HK-2 (cell line): ENCODE measurements at regions not wholly inside any gene's neighbourhood (a gene's known extent, or its start where the extent isn't known, plus 50 kb on each side); places are given as distances from the start of the nearest gene placed in this dataset.
"Not testable (repeated sequence)": the region's sequence is repeated elsewhere in the genome, so short reads cannot be mapped to it uniquely, and the experiment has no call there.

ENCODE experiments used
- DNase-seq: peaks from one replicate; pipeline ENCODE4 v3.0.0-alpha.2; 2018; ENCODE audit not compliant: unreplicated experiment

DNA sequence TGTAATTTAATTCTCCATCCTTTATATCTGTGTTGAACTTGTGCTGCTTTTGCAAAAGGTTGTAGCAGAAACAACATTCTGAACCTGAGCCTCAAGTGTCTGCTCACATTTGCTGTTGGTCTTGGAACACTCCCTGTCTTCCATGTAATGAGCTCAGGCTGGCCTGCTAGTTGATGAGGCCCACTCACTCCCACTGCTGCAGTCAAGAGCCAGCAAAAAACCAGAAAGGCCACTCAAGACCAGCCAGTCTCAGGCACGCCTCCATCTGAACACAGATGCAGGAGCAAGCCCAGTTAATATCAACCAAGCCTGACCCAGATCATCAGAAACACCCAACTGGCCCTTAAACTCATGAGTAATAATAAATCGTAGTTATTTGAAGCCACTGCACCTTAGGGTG, 342.2 kb upstream of the NFIA start:
- no peak for DNase-seq

DNA sequence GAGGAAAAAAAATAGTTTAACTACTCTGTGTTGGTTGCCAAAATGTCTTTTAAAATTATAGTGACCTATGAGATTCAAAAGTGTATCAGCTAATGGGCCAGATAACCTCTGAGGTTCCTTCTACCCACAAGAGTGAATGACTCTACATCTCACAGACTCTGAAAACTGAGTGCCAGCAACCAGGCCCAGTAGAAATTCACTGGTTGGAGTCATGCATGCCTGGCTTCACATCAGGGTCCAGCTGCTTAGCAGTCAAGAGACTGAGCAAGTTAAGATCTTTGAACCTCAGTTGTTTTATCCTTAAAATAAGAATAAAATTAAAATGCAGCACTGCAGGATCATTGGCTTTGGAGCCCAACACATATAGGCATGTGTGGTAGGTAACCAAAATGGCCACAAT, 342.6 kb upstream of the NFIA start:
- DNase-seq, result no peak

DNA sequence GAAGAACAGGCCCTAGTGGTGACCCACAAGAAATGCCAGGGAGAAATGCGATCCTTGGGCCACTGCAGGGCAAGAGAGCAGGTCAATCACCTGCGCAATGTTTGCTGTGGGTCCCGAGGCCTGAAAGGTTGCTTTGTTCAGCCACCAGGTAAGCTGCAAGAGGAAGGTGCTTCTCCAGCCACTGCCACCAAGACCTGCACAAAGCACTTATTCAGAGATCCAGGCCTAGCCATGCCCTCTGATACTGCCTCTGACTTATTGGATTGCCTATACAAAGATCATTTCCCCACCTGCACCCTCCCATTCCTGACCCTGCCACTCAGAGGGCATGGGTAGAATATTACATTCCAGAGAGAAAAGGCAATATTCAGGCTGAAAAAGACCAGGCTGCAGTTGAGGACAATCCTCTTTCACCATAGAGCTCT, 349.4 kb upstream of the NFIA start:
- no peak for DNase-seq

DNA sequence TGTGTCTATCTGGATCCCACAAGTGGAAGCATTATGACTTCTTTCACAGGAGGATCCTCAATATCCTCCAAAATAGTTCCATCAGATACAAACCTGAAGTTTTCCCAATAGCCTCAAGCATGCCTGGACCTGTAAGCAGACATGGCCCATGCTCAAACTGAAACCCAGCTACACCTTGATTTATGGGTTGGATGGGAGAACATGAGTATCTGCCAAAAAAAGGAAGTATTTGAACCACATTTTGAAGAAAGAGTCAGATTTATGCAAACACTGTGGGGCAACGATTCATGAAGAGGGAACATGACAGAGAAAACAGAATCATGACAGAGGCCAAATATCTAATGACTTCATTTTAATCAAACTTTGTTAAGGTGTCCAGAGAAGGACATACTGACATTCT, 351.0 kb upstream of the NFIA start:
- DNase-seq, result no peak

DNA sequence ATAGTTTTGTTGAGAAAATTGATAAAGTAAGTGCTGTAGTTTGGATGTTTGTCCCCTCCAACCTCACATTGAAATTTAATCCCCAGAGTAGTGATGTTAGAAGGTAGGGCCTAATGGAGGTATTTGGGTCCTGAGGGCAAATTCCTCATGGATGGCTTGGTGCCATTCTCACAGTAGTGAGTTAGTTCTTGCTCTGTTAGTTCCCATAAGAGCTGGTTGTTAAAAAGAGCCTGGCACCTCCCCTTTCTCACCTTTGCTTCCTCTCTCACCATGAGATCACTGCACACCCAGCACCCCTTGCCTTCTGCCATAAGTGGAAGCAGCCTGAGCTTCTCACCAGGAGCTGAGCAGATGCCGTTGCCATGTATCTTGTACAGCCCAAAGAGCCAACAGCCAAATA, 354.8 kb upstream of the NFIA start:
- DNase-seq, result no peak

DNA sequence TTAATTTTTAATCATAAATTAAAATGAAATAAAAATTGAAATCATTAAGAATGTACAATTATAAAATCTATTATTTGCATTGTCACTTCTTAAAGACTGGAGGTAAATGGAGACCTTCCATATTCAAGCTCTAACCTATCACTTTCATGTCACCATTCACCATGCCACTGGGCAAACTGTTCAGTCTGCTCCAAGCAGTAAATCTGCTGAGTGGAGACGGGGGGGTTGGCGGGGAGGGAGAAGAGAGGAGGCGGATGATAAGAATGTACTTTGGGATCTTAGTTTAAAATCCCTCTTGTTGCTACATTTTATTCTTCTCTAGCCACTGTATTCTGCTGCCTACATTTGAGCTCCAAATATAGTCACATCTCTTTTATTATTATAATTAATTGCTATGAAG, 365.9 kb upstream of the NFIA start:
- DNase-seq, result no peak

DNA sequence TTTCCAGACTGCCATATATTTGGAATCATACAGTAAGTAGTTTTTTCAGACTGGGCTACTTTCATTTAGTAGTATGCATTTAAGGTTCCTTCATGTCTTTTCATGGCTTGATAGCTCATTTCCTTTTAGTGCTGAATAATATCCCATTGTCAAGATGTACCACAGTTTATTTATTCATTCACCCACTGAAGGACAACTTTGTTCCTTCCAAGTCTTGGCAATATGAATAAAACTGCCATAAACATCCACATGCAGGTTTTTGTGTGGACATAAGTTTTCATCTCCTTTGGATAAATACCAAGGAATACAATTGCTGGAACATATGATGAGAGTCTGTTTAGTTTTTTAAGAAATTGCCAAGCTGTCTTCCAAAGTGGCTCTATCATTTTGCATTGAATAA, 366.4 kb upstream of the NFIA start:
- no peak for DNase-seq

DNA sequence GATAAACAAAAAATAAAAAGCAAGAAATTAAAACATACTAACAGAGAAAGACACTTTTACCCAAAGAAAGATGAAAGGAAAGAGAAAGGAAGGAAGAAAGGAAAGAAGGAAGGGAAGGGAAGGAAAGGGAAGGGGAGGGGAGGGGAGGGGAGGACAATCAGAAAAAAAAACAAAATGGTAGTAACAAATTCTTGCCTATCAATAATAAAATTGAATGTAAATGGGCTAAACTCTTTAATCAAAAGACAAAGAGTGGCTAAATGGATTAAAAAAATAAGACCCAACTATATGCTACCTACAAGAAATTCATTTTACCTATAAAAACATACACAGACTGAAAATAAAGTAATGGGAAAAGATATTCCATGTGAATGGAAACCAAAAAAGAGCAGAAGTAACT, 372.9 kb upstream of the NFIA start:
- DNase-seq, result no peak

DNA sequence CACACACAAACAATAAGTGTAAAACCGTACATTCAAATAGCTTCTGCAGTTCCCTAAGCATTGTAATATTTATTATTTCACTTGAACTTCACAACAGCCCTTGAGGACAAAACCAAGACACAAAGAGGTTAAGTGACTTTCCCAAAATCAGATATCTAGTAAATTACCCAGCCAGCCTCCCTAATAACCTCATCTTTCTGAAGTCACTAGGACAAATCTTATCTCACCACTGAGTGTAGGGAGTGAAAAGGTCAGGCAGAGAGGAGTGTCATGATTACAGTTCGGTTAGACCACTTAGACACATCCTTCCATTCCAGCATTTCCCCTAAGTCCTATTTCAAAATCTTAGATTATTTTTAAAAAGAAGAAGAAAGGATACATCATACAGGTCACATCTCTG, 377.3 kb upstream of the NFIA start:
- DNase-seq, result no peak

DNA sequence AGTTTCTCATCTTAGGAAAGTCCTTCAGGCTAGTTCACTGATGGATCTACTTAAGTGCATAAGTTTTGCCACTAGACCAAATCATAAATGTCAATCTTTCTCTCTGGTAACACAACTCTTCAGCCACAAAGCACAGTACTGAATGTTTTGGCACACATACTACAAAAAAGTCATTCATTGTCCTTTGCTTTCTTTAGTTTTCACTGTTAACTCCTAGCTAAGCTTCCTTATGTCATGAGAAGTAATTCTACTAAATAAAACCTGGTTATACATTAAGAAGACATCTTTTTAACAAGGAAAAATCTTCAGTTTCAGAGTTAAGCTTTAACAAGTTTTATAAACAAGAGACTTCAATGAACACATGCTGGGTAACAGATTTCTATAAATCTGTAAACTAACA, 379.2 kb upstream of the NFIA start:
- no peak for DNase-seq

DNA sequence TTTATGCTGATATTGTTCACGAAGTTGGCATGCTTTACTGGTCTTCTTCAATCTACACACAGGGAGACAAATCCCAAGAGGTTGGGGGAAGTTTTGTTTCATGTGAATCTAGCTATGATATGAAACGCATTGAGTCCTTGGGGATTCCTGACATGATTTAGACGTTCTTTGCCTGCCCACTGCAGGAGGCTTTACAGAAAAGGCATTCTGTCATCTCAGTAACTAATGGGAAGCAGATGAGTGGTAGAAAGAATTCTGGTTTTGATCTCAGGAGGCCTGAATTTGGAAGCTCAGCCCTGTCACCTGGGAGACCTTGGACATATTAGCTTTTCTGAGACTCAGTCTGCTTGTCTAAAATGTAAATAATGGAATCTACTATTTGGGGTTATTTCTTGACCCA, 383.0 kb upstream of the NFIA start:
- no peak for DNase-seq

DNA sequence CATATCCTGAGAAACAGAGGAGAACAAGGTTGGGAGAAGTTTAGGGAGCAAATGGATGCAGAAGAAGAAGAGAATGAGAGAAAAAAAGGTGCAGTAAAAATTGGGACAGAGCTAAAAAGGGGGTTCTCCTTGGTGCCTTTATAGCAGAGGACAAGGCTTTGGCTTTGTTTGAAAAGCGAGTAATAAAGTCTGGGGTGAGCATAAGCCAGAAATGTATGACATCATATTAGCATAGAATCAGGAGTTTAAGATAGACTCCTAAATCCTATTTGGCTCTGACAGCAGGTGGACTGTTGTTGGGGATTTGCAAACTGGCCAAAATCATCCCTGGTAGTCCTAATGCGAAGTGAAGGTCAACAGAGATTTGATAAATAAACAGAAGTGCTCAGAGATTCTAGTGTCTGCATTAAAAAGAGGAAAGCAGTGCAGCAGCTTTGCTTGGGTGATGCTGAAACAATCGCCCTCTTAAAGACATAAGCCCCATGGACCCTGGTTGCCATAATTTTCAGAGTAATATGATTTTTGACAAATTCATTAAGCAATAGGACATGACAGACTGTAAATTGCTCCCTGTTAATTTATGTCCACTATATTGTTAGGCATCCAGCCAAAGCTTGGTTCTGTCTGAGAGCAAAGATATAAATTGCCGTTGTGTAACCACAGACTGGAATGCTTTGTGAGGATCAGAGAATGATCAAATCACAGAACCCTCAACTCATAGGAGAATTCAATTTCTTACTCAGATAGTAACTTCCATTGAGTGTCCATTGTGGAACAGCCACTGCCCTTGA, 385.0 kb upstream of the NFIA start:
- no peak for DNase-seq

DNA sequence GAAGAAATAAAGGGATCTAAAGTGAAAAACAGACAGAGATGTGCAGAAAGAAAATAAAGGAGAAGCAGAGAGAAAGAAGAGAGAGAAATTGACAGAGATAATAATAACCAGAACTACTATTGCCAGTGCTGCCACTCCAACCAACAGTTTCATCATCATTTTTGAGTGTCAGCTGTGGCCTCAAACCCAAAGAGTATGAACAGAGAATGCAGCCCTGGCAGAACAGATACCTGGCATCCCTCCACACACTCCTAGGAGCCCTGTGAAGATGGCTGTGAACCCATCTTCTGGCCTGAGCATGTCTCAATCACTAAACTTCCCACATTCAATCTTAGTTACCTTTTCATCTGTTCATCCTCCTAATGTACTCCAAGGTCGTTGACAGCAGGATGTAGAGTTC, 385.8 kb upstream of the NFIA start:
- no peak for DNase-seq

DNA sequence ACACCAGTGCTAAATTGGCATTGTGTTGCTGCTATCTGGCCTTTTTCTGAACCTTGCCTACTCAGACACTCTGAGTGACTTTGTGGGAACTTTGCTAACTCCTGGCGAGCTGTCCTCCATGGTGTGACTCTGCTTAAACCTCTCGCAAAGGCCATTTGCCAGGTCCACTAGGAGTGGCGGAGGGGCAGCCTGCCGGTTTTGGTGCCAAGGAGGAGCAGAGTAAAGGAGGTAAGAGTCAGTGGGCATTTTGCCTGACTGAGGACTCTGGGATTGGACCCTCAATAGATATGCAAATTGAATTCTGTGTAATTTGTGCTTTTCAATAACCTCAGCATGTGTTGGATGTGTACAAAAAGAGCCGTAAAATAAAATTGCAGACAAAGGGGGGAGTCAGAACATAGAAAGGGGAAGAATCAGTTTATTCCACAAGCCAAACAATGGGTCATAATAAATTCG, 386.6 kb upstream of the NFIA start:
- no peak for DNase-seq

DNA sequence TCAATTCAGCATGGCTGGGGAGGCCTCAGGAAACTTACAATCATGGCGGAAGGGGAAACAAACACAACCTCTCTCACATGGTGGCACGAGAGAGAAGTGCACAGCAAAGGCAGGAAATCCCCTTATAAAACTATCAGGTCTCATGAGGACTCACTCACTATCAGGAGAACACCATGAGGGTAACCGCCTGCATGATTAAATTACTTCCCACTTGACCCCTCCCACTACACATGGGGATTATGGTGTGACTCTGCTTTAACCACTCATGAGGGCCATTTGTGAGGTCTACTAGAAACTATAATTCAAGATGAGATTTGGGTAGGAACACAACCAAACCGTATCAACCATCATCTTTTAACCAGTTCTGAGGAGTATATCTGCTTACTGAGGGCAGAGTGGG, 387.4 kb upstream of the NFIA start:
- no peak for DNase-seq

DNA sequence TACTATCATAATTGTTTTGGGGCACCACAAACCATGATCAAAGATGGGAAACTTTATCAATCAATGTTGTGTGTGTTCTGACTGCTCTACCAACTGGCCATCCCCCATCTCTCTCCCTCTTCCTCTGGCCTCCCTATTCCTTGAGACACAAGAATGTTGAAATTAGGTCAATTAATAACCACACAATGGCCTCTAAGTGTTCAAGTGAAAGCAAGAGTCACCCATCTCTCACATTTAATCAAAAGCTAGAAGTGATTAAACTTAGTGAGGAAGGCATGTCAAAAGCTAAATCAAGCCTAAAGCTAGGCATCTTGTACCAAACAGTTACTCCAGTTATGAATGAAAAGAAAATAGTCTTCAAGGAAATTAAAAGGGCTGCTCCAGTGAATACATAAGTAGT, 390.3 kb upstream of the NFIA start:
- no peak for DNase-seq

DNA sequence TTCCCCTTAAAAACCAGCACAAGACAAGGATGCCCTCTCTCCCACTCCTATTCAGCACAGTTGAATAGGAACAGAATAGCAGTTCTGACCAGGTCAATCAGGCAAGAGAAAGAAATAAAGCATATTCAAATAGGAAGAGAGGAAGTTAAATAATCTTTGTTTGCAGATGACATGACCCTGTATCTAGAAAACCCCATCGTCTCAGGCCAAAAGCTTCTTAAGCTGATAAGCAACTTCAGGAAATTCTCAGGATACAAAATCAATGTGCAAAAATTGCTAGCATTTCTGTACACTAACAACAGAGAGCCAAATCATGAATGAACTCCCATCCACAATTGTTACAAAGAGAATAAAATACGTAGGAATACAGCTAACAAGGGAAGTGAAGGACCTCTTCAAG, 394.1 kb upstream of the NFIA start:
- DNase-seq, result not testable (repeated sequence)

DNA sequence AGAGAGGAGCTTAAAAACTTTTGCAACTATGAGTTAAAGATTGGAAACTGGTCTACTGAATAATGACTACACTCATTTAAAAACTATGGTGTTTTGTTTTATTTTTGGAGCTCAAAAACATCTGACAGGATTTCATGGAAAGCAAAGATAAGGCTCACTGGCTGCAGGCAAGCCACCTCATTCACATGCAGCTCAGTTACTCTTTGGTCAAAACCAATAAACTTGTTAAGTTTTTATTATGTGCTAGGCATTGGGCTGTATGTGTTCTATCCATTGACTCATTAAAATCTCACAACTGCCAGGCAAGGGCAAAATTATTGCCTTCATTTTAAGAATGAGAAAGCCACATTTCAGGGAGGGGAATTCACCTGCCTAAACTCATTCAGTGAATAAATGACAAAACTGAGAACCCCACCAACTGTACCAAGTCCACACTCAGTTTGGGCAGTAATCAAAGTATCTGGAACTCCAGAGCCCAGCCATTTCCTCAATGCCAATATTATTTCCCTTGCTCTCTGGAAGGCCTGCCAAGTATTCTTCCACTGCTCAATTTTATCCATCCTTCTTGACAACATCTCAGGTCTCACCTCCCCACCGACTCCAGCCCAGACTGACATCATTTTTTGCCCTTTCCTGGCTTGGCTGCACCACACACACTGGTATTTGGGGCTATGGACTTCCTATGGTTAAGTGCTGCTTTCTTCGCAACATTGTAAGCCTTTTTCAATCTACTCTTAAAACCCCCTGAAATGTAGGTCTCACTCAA, 401.1 kb upstream of the NFIA start:
- no peak for DNase-seq

DNA sequence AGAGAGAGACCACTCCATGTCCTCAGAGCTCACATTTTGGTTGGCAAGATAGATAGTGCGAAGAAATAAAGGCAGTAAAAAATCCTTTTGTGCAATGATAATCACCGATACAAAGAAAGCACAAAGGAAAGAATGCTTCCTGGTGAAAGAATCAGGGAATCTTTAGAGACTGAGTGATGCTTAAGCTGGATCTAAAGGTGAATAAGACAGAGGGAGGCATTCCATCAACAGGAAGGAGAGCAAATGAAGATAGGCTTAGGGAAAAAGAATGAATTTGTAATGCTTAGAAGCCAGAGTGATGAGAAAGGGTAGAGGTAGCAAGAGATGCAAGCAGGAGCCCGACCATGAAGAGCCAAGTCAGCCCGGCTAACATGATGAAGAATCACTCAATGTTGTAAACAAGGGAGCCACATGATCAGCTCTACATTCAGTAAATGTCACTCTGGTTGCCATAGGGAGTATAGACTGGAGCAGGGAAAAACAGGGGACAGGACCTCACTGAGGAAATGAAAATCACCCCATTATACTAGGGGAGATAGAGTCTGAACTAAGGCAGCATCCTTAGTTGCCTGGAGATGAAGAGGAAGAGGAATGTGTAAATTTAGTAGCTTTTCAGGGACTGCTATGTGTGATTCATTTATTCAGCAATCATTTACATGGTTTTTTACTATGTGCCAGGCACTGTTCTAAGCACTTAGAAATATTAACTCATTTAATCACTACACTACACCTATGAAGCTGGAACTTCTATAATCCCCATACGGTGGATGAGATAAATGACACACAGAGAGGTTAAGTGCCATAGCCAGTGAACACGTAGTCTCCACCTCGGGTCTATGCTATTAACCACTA, 402.6 kb upstream of the NFIA start:
- no peak for DNase-seq

DNA sequence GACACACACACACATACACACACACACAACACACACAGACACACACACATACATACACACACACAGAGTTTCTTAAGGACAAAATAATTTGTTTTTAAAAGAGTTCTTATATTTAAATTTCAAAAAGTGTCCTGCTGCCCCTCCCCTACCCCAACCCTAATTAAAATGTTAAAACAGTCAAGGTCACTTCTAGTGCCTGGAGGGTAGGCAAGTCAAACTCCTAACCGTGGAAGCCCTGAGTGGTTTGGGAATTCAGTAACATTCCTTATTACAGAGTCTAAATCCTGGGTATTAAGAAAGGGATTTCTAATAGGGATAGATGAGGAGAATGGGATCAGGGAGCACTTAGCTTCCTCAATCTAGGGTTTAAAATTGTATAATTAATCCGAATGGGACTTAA, 403.6 kb upstream of the NFIA start:
- no peak for DNase-seq

DNA sequence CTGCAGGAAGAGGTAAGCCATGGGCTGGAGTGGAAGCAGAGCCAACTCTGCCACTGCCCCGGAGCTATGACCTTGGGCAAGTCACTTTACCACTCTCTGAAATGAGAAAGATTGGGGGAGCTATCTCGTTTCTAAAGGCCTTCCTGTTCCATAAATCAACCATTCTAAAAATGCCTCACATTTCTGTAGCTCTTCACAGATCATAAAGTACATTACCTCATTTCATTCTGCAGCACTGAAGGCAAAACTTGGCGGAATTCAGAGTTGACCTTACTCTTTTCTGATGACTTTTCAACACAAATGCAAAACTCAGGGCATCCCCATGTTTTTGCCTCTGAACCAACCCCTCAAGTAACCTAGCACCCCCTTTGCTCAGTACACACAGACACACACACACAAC, 404.0 kb upstream of the NFIA start:
- DNase-seq, result no peak

DNA sequence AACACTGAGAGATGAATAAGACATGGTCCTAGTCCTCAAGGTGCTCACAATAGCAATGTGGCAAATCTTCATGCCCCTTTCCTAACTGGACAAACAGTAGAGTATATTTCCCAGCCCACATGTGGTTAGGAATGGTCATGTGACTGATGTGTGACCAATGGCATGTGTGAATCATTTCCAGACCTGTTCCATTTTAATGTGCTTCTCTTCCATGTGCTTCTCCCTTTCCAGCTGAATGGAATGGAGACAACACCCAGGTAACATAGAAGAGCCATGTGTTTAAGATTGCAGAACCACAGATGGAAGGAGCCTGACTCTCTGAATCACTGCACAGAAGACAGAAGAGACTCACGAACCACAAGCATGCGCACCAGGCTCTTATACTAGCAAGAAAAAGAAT, 409.9 kb upstream of the NFIA start:
- DNase-seq, result no peak

DNA sequence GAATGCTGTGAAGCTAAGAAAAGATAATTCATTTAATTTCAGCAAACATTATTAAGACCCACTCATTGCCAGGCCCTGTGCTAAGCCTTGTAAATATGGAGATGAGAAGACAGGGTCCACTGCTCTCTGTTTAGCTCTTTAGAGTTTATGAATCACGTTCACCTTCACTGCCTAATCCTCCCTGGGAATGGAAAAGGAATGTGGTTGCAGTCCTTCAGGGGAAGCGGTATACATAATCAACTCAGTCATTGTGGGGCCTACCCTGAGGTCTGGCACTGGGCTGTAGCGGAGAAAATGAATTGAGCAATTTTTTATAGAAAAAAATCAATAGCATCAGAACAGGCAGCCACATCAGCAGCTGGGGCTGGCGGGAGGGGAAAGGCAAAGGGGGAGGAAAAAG, 412.1 kb upstream of the NFIA start:
- no peak for DNase-seq
